Right lung (tissue), 2 donors: ENCODE measurements at regions not wholly inside any gene's neighbourhood (a gene's known extent, or its start where the extent isn't known, plus 50 kb on each side); places are given as distances from the start of the nearest gene placed in this dataset.

Source experiments
- DNase-seq, 2 donors: peaks; one replicate each; pipeline ENCODE4 v3.0.0-alpha.2; 2013

DNA sequence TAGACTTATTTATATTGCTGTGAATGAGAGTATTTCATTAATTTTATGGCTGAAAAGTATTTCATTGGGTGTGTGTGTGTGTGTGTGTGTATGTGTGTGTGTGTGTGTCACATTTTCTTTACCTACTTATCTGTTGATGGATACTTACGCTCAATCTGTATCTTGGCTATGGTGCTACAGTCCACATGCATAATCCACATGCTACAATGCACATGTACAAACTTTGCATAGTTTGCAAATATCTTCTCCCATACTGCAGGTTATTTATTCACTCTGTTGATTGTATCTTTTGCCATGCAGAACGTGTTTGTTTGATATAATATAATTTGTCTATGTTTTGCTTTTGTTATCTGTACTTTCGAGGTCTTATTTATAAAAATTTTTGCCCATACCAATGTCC is 167.8 kb downstream of the RAB28 start:
- DNase-seq: no peak

DNA sequence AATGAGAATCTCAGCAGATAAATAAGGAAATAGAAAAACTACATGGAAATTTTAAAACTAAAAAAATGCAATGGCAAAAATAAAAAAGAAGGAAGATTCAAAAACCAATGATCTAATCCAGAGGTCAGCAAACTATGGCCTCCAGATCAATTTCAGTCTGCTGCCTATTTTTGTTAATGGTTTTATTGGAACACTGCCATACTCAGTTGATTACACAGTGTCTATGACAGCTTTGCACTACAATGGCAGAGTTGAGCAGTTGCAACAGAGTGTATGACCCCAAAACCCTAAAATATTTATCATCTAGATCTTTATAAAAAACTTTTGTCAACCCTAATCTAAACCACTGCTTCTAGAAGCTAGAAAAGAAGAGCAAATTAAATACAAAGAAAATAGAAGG is 170.3 kb downstream of the RAB28 start:
- DNase-seq: no peak

DNA sequence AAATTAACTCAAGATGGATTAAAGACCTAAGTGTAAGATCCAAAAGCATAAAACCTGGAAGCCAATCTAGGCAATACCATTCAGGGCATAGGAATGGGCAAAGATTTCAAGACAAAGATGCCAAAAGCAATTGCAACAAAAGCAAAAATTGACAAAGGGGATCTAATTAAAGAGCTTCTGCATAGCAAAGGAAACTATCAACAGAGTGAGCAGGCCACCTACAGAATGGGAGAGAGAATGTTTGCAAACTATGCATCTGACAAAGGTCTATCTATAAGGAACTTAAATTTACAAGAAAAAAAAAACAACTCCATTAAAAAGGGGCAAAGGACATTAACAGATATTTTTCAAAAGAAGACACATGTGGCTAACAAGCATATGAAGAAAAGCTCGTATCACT is 171.9 kb downstream of the RAB28 start:
- no peak for DNase-seq

DNA sequence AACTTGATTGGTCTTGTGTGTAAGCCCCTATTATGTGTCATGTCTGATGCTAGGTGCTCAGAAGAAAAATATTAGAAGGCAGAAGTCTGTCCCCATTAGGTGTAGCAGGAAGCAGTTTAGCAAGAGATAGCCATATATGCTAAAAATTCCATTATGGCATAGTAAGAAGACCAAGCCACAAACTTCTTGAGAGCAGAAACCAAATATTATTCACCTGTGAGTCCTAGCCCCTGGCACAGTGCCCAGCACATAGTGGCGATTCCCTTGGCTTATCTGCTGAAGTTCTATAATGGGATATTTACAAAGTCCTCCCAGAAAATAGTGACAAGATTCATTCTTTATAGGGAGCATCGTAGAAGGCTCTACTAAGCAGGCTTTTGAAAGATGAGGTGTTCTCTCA is 174.4 kb downstream of the RAB28 start:
- DNase-seq: no peak

DNA sequence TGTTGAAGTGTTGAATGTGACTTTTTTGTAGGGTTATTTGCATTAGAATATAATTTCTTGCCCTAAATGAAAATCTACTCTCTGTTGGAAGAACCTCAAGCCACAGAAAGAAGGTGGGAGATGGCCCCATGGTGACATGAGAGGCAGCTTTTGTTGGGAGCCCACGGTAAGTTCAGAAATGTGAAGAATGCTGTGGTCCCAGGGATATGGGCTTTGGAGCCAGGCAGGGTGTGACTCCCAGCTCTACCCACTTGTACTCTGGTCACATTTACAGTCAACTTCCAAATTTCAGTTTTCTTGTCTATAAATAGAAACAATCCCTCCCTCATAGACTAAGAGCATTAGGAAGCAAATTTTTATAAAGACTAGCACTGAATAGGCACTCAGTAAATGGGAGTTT is 177.8 kb downstream of the RAB28 start:
- no peak for DNase-seq

DNA sequence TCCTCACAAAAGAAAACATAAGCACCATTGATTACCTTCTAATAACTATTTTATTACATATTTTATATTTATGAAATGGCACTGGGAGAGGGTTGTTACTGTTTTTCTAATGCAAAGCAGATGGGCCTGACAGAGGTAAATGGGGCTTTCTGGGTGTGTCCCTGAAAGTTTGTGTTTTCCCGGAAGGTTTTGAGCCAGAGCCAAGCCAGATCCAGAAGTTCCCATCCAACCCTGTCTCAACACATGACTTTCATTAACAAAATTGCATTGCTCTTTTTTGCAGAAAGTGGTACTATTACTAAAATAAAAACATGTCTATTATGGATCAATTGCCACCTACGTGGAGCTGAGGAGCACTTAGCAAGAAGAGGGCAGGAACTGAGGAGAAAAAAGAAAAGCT is 181.3 kb downstream of the RAB28 start:
- no peak for DNase-seq

DNA sequence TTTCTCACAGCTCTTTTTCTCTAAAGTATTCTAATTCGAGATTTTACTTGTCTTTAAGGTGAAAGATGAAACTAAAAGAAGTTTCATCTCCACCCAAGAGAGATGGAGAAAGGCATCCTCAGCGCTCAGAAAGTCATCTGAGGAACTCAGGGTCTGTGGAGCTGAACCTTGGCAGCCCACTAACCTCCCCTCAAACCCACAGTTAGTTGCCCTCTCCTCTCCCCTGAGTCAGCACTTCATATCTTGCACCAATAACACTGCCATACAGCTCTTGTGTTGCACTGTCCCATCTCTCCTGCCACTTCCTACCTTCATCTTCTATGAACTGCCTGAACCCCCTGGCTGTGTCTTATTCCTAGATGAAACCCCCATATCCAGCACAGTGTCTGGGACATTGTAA is 184.8 kb downstream of the RAB28 start:
- no peak for DNase-seq

- no peak for DNase-seq
Observed at GRCh38 chr4:13298655-13299054, 185.5 kb downstream of the RAB28 start.

DNA sequence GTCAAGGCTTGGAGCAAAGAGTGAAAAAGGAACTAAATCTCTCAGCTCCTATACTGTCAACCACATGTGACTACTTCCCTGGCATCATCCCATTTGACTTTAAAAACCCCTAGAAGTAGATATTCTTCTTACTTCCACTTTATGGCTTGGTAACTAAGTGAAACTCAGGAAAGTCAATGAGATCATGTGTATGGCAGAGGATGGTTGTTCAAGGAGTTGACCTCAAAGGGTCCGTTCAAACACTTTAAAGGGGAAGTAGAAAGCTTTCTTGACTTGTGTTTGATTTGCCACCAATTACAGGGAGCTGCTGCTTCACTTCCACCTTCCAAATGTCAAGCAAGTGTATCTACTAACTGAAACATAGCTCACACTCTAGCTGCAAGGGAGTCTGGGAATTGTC is 187.2 kb downstream of the RAB28 start:
- DNase-seq: no peak

DNA sequence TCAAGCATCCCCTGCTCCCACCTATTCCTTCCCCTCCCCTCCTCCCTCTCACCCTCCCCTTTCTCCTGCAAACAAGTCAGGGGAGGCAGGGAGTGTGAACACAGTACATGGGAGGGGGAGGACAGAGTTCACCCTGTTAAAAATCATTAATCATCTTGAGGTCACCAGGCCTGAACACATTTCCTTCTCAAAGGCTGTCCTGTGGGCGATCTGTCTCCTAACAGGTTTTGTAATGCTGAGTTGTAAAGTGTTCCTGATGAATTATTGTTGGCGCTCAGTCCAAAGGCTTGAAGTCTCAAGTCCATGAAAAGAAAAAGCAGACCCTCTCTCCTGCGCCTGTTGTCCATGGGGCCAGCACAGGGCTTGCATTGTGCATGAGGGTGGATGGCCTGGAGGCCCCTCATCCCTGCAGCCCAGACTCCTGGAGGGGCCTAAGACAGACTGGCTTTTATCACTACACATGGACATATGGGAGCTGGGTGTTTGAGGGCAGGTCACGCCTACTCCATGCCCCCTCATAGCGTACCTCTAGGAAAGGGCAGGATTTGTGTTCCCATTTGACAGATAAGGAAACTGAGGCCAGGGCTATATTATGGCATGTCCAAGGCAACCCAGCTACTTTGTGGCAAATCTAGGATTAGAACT is 189.1 kb downstream of the RAB28 start:
- no peak for DNase-seq

- DNase-seq: no peak
Observed at GRCh38 chr4:13292372-13292771, 191.8 kb downstream of the RAB28 start.

- DNase-seq: no peak
Observed at GRCh38 chr4:13289391-13289790, 194.7 kb downstream of the RAB28 start.

DNA sequence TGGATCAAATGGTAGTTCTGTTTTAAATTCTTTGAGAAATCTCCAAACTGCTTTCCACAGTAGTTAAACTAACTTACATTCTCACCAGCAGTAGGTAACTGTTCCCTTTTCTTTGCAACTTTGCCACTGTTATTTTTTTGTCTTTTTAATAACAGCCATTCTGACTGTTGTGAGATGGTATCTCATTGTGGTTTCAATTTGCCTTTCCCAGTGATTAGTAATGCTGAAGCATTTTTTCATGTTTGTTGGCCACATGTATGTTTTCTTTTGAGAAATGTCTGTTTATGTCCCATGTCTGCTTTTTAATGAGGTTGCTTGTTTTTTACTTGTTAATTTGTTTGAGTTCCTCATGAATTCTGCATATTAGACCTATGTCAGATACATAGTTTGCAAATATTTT is 198.8 kb downstream of the RAB28 start:
- DNase-seq: no peak

DNA sequence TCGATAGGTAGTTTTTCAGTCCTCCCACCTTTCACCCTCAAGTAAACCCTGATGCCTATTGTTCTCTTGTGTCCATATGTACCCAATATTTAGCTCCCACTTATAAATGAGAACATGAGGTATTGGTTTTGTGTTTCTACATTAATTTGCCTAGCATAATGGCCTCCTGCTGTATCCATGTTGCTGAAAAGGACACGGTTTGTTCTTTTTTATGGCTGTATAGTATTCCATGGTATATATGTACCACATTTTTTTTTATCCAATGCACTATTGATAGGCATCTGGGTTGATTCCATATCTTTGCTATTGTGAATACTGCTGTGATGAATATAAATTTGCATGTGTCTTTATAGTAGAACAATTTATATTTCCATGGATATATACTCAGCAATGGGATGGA is 199.2 kb downstream of the RAB28 start:
- no peak for DNase-seq

- no peak for DNase-seq
Observed at GRCh38 chr4:13276357-13276756, 207.8 kb downstream of the RAB28 start.

- no peak for DNase-seq
Observed at GRCh38 chr4:13268703-13269102, 215.4 kb downstream of the RAB28 start.

DNA sequence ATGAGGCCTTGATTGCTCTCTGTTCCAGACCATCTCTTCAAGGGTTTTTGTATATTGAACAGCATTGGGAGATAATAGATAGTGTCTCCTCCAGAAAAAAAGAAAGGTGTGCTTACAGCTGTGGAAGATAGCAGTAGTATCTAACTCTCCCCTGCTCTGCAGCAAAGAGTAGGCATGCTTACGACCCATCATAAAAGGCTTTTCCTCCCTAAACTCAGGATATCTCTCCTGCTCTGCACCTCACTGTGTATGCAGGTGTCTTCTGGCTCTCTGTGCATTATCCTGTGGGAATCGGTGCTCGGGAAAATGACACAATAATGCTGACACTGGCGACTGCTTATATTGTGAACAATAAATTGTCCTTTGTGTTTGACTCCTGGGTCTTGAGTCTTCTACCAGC is 216.0 kb downstream of the RAB28 start:
- no peak for DNase-seq

DNA sequence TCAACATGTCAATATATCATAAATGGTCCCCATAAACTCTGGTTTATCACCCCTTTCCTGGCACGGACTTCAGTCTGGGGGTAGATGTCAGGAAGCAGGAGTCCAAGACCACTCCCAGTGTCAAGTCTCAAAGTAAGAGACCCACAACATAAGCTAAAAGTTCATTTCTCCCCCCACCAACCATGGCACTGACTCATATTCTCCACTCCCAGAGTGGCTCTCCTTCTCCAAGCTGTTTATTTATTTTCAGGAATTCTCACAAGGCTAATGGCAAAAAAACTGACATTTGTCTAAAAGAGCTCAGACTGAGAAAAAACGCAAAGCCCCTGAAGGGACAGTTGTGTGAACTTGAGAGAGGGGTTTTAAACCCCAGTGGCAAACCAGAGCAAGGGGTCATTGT is 217.0 kb downstream of the RAB28 start:
- no peak for DNase-seq

GRCh38 chr4:13266687-13267086 is 217.5 kb downstream of the RAB28 start:
- no peak for DNase-seq

DNA sequence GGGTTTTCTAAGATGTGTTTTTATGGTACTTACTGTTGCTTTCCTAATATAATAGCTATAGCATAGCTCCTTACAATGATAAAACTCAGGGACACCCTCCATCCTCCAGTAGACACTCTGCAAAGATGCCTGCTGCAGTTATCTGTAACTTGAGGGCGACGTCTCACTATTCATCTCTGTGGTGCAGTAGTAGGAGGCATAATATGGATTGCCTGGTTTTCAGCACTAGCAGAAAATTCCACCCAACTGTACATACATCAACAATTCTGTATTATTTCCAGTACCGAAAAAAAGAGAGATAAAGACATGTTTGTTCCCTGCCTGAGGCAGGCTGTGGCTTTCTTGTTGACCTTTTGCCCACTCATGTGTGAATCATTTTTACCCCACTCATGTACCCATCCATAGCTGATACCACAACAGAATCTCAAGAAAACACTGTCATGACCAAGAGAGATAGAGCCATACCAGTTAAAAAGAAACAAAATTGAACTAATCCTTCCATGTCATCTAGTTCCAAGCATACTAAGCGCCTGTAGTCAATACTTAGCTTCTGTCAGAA is 220.1 kb downstream of the RAB28 start:
- DNase-seq: no peak

GRCh38 chr4:13262816-13263215 is 221.3 kb downstream of the RAB28 start:
- no peak for DNase-seq

DNA sequence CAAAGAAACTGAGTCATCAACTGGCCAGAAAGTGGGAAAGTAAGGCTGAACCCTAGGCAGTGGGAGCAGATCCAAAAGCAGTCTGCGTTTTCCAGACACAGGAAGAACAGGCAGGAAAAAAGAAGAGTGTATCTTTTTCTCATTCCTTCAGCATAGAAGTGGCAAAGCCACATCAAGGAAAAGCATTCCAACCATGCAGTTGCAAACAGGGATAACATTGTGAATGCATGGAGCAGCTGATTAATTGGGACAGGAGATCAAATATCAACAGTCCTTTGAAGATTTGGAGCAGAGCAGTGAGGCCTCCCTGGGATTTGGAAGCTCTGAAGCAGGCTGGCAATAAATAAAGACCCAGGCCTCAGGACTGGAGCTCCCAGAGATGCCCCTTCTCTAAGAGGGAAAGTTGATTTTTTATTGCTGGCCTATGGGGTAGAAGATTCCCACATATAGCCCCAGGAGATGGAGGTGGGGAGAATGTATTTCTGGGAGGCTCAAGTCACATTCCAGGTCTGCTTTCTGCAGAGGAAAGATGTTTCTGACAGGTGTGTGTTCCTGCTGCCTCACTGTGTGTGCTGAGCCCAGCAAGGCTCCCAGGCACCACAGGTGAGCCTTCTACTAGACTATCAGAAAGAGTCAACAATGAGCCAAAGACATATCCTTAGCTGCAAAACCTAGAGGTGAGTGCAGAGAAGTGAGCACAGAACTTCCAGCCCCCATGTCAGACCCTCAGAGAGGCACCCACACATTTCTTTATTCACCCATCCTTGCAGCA is 222.5 kb downstream of the RAB28 start:
- no peak for DNase-seq

DNA sequence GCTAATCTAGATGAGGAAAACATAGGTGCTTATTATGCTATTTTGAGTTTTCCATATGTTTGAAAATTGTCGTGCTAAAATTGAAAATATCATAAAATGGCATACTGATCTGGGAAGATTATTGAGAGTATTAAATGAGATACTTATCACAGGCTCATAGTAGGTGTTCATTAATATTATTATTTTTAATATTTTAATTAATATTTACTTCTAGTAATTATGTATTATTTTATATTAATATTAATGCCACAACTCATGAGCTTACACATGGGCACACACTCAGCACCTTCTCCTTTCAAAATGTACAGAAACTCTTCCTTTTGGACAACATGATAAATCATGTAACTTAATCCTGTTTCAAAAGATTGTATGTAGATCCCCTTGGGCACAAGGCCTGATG is 223.6 kb downstream of the RAB28 start:
- DNase-seq: no peak

- DNase-seq: no peak
Observed at GRCh38 chr4:13250263-13250662, 233.9 kb downstream of the RAB28 start.
